HUDEP-2 (cell line): ENCODE measurements at regions not wholly inside any gene's neighbourhood (a gene's known extent, or its start where the extent isn't known, plus 50 kb on each side); places are given as distances from the start of the nearest gene placed in this dataset.

Source experiments
- DNase-seq, 76 experiments: peaks; one replicate each; lab custom pipeline; 2025; ENCODE audit not compliant: unreplicated experiment in 76 of 76; lab: John Stamatoyannopoulos, UW

DNA sequence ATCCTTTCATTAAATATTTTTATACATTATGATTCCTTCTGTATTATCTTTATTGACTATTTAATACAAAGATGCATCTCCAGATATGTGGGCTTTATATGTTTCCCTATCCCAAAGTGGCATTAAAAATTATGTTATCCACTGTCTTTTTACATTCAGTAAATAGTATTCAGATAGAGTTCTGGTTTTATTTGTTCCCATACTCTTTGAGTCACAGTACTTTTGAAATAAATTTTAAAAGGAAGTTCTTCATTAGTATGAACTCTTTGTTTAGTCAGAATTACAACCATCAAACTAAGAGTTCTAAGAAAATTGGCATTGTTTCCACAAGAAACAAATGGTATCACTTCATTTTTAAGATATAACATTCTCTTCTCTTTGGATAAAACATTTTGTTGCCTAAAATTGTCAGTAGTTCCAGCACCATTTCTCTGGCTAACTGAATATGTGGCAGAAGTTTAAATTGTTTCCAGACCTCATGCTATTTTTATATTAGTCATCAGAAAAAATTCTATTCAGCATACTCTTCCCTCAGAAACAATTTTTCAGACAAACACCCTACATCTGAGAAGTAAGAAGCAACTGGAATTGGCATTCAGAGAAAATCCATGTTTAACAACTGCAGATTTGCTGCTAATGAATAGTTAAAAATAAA, 88.5 kb upstream of the COL5A2 start:
- no peak for DNase-seq

GRCh38 chr2:189268763-189269162, 89.2 kb upstream of the COL5A2 start:
- no peak for DNase-seq

DNA sequence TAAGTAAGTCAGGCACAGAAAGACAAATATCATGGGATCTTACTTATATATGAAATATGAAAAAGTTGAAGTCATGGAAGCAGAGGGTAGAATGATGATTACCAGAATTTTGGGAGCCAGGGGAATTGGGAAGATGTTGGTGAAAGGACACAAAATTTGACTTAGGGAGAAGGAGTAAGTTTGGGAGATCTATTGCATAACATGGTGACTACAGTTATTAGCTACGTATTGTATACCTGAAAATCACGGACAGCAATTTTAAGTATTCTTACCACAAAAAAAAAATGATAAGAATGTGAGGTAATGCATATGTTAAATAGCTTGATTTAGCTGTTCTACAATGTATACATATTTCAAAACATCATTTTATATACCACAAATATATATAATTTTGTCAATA, 94.2 kb upstream of the COL5A2 start:
- no peak for DNase-seq

DNA sequence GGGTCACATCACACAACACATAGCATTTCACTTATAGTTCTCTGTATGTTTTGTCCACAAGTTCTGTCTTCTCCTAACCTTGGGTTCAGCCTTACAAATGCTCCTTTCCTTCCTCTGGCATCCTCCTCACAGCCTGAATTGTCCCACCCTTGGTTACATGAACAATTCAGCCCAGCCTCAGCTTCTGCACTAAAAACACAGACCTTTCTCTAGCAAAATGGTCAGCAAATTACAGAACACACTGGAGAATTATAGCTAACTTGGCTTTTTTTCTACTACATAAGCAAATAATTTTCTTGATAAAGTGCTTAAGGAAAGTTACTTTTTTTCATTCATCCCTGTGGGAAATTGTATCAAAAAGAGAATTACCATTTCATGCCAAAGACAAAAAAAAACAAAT, 94.8 kb upstream of the COL5A2 start:
- no peak for DNase-seq

- DNase-seq = no peak
Measured at GRCh38 chr2:189276277-189276676, 96.7 kb upstream of the COL5A2 start.

DNA sequence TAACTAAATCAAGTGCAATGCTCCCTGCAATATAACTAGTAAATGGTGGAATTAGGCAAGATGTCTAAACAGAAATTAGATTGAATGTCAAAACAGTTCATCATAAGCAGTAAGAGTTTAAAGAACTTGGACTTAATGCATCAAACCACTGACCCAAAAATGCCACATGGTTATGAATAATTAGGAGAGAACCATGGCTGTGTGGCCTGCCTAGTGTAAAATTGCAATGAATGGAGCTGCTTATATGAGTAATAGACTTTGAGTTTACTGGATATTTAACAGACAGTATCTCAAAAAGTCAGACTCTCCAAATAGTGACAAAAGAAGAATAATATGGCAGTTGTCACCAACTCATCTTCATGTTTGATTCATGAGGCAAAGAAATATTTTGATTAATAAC, 101.6 kb upstream of the COL5A2 start:
- DNase-seq = no peak

DNA sequence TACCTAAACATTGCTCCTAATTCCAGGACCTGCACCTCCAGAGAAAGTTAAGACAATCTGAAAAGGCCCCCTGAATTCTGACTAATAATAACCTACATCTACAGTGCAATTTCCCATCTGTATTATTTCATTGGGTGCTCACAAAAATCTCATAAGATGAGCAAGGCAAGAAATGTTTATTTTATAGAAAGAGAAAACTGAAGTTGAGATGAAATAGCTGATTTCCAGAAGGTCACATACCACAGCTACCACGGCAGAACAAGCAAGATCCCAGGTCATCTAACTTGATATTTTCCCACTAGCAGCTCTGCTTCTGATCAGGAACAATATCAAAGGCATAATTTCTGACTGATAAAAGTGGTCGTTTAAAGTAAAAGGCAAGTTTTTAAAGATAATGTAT, 105.8 kb upstream of the COL5A2 start:
- DNase-seq = no peak

DNA sequence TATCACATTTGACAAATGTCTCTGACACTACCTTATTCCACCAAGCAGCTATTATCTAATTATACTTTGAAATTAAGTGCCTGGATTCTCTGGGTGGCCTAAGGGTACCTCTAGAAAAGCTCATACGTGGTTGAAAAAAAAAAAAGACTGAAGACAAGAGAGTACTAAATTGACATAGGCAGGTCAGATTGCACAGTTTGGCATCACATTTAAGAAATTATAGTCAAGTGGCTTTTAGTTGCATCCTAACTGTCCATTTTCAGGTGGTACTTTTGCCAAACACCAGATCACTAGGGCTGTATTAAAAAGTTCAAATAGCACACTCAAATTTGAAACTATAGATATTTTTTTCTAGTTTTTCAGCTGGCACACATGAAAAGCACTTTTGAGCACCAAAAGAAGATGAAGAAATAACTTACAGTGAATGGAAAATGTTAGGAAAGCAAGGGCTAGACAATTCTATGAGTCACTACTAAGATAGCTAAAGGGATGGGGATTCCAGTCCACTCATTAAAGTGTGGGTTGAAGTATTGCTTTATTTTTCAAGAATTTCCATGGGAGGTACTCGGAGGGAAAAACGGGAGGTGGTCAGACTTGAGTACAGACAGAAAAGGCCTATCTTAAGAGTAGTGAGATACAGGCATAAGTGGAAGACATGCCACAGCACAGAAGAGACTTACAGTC, 106.5 kb upstream of the COL5A2 start:
- DNase-seq = no peak

DNA sequence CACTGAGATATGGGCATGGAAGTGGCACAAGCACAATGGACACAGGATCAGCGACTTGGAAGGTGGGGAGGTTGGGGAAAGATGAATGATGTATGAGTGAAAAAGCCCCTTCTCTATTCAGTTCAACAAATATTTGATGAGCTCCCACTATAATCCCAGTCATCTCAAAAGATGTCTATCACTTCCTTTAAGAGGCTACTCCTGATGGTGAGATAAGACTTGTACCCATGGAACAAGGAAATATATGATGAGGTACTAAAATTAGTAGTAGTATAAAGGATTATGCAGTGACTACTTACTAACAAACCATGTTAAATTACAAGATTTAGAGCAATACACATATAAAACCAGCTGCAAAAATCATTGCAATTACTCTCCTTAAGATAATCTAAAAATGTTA, 107.8 kb upstream of the COL5A2 start:
- DNase-seq = no peak

- peak in 7 of 76 experiments; percentile 4 to 32 (median 14) for DNase-seq
Measured at GRCh38 chr2:189287982-189288521, 108.5 kb upstream of the COL5A2 start.

DNA sequence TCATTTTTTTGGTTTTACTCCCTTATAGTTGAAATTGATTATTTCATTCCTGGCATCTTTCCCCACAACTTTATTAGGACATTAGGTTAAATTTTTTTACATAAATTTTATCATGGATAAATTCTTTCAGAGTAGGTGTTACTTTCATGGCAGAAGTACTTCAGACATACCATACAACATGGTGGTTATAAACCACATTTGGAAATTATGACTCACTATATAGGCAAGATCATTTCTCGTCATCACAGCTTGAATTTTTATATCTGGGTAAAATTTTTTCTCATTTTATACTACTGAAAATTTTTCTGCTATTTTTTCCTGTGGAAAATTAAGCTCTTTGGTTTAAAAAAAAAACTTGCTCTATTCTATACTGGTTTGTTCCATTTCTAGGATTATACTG, 111.9 kb upstream of the COL5A2 start:
- no peak for DNase-seq

- DNase-seq = no peak
Measured at GRCh38 chr2:189293164-189293563, 113.6 kb upstream of the COL5A2 start.

- no peak for DNase-seq
Measured at GRCh38 chr2:189297446-189297845, 117.9 kb upstream of the COL5A2 start.

DNA sequence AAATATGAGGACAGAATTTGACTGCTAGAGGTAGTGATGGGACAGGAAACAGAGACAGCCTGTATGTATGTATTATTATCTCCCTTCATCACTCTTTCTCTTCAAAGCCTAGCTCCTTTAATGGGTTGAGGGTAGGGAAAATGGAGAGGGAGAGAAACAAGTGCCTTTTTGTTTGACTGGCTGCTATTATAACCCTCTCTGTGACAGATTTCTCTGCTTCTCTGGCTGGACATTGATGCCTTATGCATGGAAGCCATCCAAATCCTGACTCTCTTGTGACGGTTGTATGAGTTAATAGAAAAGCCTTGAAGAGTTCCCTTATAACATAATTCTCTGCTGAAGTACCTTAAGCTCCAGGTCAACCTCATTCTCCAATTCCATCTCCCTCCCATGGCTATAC, 118.5 kb upstream of the COL5A2 start:
- no peak for DNase-seq

DNA sequence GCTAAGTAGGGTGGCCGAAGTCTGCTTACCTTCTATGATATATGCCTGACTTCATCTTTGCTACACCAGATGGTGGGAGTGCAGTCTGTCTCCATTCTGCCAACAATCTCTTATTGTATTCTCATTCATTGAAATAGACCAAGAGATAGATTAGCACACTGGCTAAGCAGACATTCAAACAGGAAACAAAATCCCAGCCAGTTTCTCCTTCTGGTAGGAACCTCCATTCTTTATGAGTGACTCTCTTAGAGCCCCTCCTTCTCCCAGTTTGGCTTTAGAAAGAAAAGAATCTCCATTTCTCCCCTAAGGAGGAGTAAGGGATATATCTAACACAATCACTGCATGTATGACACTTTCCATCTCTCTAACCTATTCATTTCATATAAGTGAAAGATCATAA, 118.9 kb upstream of the COL5A2 start:
- DNase-seq = no peak

GRCh38 chr2:189299974-189300373, 120.4 kb upstream of the COL5A2 start:
- DNase-seq = no peak

DNA sequence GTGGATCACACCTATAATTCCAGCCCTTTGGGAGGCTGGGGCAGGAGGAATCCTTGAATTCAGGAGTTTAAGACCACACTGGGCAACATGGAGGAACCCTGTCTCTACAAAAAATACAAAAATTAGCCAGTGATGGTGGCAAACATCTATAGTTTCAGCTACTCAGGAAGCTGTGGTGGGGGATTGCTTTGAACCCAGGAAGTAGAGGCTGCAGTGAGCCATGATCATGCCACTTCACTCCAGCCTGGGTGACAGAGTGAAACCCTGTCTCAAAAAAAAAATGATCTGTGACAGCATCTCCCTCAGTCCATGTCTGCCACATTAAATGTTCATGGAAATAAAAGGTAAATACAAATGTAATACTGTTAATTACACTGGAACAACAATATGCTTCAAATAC, 121.4 kb upstream of the COL5A2 start:
- DNase-seq = no peak

GRCh38 chr2:189302274-189302948, 122.8 kb upstream of the COL5A2 start:
- DNase-seq = no peak

DNA sequence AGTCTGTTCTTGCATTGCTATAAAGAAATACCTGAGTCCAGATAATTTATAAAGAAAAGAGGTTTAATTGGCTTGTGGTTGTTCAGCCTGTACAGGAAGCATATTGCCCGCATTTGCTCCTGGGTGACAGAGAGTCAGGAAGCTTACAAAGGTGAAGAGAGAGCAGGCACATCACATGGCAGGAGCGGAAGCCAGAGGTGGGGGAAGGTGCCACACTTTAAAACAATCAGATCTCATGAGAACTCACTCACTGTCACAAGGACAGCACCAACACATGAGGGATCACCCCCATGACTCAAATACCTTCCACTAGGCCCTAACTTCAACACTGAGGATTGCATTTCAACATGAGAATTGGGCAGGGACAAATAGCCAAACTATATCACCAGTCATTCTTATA, 124.8 kb upstream of the COL5A2 start:
- no peak for DNase-seq

- DNase-seq = no peak
Measured at GRCh38 chr2:189305291-189305943, 125.9 kb upstream of the COL5A2 start.

- no peak for DNase-seq
Measured at GRCh38 chr2:189306525-189306924, 127.0 kb upstream of the COL5A2 start.
